ENCODE measurements at regions not wholly inside any gene's neighbourhood (a gene's known extent, or its start where the extent isn't known, plus 50 kb on each side); places are given as distances from the start of the nearest gene placed in this dataset.

- DNase-seq = no peak
Measured at GRCh38 chr9:38312406-38312805, 80.1 kb upstream of the ALDH1B1 start.

DNA sequence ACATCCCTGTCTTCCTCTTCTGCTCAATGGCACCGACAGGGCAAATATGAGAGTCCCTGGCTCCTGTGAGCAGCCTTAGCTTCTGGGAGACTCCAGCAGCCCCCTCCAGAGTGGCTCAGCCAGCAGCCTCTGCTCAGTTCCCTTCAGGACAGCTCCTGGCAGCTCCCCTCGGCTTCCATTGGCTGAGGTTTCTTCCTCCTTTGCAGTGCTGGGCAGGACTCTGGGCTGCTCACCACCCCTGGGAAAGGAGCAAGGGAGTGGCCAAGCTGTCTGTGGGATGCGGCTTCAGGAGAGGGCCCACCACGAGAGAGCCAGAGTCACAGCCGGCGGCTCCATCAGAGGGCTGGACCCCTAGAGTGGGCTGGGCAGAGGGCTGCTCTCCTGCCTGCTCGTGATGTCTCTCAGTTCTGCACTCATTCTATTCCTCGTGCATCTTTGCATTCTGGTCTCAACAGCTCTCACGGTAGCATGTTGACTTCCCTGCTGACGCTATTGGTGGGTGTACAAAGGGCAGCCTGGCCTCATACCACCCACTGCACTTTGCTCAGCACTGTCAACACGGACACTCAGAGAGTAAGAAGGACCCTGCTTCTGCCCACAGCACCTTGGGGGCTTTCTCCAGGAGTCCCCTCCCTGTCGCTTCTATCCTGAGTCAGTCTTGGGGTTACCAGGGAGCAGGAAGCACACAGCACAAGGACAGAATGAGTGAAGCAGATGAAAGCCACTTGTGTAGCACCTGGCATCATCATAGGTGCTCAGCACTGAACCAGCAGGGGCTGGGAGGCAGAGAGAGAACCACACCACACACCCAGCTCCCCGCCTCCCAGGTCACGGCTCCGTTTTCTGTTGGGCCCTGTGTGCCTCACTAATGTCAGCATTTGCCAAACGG lies 80.9 kb upstream of the ALDH1B1 start:
- peak; percentile 62 for DNase-seq

DNA sequence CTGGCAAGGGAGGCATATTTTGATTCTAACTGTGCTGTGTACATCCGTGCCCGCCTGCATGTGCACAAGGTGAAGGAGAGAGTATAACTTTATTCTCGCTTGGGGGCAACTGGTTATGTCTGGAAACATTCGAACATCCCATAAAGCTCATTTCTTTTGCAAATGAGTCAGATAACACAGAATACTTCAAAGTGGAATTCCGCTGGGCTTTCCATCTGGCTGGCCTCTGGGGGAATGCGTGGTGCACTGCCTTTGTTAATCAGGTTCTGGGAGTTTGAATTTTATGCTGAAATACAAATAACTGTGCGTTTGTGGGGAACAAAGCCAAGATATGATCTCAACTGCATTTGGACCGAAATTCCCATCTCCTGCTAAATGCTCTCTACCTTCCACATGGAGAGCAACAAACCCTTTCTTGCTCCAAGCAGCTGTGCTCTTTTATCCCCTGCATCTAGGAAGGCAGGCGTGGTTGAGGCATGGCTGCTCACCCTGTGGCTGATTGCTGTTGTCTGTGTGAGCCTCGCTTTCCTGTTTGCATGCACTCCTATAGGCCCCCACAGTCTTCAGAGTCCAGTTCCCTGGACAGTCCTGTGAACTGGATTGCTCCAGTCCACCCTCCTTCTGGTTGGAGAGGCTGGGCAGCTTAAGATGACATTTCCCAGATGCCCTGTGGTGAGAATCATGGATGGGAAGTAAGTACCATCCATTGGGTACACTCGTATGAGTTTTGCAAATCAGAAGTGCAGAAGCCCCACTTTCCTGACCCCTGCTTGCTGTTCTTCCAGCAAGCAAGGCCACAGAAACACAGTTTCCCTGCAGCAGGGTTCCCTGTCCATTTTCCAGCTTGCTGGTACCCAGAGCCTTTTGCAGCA lies 82.9 kb upstream of the ALDH1B1 start:
- DNase-seq = no peak

DNA sequence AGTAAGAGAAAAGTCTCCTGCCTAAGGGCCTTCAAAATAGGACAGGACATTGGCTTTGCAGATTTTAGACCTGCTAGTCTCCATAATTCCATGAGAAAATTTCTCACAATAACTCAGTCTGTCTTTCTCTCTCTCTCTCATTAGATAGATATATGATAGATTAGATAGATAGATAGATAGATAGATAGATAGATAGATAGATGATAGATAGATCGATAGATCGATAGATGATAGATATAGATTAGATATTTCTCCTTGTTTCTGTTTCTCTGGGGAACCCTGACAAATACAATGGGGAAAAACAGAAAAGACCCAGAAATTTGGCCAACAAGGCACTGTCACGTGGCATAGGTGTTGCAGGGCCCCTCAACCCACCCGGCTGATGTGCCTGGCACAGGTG lies 84.4 kb upstream of the ALDH1B1 start:
- no peak for DNase-seq

DNA sequence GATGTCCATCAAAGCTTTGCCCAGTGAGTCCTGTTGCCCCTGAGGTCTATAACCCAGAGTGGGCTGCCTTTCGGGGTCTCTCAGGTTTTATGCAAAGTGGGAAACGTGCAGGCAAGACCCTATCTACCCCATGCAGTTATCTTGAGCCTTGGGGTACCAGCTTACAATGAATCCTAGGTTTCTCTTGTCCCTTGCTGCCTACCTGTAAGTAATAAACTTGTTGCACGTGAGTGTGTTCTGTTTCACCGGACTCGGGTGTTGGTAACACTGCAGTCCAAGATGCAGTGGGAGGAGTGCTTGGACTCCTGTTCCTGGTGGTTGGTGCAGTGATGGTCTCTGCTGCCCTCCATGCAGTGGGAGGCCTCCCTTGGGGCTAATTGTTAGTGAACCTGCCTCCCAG lies 85.6 kb upstream of the ALDH1B1 start:
- DNase-seq = no peak

DNA sequence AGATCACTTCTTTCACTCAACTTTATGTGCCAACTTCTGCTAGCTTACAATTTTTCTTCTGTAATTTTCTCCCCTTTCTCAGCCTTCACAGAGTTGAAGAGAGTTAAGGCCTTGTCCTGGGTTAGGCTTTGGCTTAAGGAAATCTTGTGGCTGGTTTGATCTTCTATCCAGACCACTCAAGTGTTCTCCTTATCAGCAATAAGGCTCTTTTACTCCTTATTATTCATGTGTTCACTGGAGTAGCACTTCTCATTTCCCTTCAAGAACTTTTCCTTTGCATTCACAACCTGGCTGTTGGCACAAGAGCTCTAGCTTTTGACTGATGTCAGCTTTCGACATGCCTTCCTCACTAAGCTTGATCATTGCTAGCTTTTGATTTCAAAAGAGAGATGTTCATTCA lies 86.9 kb upstream of the ALDH1B1 start:
- DNase-seq = no peak

DNA sequence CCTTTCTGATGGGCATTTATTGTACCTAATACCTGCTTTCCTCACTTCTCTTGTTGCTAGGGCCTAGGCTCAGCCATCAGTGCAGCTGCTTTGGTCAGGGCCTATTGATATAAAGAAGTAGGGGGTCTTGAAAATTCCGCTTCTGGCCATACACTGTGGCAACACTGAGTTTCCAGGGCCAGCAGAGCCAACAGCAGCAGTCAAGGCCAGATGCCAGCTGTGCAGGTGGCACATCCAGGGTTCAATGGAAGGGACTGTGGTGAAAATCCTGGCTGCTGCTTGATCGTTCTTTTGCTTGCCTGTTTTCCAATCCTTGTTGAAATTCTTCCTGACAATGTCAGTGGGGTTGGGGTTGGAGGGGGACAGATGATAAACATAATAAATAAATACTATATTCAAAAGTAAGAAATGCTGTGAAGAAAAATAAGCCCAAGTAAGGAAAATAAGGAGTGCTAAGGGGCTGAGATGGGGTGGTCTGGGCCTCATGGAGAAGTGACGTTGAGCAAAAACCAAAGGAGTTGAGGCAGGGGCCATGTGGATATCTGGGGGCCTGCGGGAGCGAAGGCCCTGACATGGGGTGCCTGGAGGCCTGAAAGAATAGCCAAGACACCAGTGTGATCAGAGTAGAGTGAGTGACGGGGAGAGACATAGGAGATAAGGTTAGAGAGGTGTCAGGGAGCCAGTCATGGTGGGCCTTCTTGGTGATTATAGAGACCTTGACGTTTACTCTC lies 91.0 kb upstream of the ALDH1B1 start:
- no peak for DNase-seq

DNA sequence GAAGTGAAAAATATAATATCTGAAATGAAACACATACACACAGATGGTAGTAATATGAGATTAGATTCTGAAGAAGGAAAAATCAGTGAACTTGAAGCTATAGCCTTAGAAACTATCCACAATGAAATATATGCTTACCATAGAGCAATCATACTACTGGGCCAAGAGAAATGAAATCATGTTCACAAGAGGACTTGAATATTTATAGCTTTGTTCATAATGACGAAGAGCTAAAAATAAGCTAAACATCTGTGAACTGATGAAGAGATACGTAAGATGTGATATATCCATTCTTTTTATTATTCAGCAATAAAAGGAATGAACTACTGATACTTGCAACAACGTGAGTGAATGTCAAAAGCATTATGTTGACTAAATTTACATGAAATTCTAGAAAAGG lies 92.6 kb upstream of the ALDH1B1 start:
- DNase-seq = no peak

- DNase-seq = no peak
Measured at GRCh38 chr9:38298904-38299303, 93.6 kb upstream of the ALDH1B1 start.

- DNase-seq = no peak
Measured at GRCh38 chr9:38298503-38298902, 94.0 kb upstream of the ALDH1B1 start.

DNA sequence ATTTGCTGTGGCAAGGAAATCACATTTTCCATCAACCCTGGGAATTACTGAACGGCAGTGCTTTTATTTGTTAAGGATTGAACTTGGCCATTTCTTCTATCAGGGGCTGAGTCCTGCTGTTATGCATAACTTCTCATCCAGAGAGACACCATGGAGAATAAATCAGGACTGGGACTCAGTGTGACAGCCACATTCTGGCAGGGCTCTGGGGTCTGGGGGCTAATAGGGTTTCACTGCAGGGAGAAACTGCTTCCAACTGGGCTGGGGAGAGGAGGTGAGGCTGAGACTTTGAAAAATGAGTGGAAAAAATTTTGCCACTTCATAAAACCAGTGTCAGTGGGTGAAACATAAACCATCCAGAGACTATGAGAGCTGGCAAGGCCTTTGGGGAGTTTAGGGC lies 95.7 kb upstream of the ALDH1B1 start:
- no peak for DNase-seq

- DNase-seq = no peak
Measured at GRCh38 chr9:38295764-38296163, 96.7 kb upstream of the ALDH1B1 start.

DNA sequence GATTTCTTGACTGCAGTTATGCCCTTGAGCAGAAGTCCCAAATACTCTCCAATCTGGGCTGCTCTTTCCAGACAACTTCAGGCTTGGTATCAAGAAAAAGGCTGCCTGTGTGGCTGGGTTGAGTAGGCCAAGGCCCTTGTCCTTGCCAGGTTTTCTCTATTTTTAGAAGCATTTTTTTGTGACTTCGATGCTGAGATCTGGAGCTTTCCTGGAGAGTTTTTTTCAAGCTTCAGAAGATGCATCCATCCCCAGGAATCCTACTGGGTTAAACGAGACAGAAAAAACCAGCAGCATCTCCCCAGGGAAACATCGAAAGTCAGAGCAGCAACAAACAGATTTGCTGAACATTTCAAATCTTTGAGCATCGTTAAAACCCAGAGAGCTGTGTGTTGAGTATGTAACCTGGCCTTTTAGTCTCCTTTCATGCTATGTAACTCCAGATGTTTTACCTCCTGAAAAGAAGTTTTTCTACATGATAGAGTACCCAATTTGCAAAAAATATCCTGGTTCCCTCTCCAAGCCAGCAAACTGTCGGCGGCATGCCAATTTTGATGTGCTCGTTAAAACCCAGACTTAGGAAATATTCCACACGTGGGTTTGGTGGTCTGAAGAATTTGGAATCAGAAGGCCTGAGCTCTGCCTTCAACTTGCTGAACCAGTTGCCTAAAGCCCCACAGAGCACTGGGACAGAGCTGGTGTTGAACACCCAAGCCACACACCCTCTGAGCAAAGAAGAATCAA lies 98.1 kb upstream of the ALDH1B1 start:
- no peak for DNase-seq

DNA sequence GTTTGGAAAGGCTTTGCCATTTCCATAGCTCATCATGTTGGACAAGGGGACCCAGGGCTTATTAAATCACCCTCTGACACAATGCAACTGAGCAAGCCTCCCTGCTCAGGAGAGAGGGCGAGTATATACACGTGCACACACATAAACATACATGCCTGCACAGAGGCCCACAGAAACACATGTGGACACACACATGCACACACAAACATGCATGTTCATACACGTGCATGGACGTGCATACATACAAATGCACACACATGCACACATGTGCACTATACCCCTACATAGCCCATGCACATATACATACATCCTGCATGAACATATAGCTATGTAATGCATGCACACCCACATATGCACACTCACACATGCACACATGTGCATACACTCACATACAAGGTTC lies 99.5 kb upstream of the ALDH1B1 start:
- DNase-seq = no peak

GRCh38 chr9:38292480-38292879 lies 100.0 kb upstream of the ALDH1B1 start:
- DNase-seq = no peak

DNA sequence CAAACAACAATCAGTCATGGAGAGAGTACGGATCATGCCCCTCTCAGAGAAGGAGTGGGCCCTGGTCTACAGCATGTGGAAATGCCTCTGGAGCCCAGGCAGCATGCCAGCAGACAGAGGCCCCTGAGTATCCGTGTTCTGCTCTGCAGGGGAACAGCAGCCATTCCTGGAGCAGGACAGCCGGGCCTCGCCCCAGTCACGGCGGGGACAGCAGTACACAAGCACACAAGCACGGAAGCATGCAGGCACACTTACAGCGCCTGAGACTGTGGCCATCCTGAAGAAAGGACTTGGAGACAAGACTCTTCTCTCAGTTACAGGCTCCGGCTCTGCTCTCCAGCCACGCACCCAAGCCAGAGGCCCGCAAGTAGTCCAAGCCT lies 102.6 kb upstream of the ALDH1B1 start:
- no peak for DNase-seq

GRCh38 chr9:38289236-38289865 lies 103.2 kb upstream of the ALDH1B1 start:
- no peak for DNase-seq

DNA sequence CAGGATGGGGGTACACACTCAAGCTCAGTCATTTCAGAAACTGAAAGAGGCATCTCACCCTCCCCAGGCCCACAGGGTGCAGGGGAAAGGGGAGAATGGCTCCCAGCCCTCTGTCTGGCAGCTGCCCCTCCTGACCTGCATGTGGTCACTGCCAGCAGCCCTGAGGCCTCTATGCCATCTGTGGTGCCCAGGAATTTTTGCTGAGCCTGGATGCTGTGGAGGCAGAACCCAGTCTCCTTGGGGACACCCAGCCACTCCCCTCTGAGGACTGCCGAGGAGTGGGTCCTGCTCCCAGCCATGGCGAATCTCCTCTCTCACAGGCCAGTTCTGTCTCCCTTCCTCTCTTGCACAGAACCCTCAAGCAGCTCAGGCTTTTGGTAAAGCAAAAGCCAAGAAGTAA lies 104.0 kb upstream of the ALDH1B1 start:
- DNase-seq = no peak

- no peak for DNase-seq
Measured at GRCh38 chr9:38287420-38287985, 105.0 kb upstream of the ALDH1B1 start.

DNA sequence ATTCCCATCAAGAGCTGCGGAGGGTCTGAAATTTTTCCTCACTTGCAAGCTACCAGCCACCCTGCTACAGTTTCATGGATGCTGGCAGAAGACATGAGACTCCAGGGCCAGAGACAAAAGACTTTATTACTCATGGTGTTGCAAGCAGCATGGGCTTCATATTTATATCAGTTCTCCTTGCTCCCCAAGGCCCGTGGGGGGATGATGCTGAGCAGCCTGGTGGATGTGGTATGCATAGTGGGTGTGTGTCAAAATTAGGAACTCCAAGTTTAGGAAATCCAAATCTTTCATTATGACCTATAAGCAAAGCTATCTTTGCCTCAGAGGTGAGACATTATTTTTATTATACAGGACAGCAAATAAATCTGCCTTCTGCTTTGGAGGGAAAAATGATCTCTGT lies 105.7 kb upstream of the ALDH1B1 start:
- DNase-seq = no peak

DNA sequence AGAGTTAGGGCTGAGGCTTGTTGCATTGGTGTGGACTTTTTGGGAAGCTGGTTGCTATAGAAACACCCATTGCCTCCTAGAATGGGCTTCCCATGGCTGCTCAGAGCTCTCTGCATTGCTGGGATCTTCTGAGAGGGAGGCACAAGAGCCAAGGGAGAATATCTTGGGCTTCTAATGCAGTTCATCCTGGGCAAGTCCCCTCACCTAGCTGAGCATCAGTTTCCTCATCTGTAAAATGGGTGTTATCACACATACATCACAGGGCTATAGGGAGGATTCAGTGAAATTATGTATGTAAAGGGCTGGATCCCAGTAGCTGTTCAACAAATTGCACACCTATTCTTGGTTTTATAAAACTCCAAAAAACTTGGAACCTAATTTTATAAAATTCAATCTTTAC lies 106.1 kb upstream of the ALDH1B1 start:
- no peak for DNase-seq

DNA sequence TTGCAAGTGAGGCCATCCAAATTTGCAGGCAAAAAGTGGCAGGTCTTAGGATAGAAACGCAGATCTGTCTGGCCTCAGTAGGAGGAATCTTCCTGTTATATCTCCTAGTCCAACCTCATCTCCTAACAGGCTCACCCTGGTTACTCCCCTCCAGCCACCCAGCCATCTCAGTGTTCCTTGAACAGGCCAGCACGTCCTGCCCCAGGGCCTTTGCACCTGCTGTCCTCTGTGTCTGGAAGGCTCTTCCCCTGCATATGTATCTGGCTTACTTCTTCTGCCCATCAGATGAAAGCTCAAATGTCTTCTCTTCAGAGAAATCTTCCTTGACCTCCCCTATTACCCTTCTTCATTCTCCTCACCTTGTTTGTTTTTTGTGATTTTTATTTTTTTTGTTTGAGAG lies 107.3 kb upstream of the ALDH1B1 start:
- no peak for DNase-seq

Data from DMS153 (cell line).